ENCODE measurements at regions not wholly inside any gene's neighbourhood (a gene's known extent, or its start where the extent isn't known, plus 50 kb on each side); places are given as distances from the start of the nearest gene placed in this dataset.
A peak's percentile ranks its signal among the peaks of the same experiment; 100 is the strongest.
"Not testable (repeated sequence)": the region's sequence is repeated elsewhere in the genome, so short reads cannot be mapped to it uniquely, and the experiment has no call there.

- DNase-seq (ENCODE audit: low read depth), result no peak
Observed at GRCh38 chr3:77707281-77707680, 667.4 kb downstream of the ROBO2 start.

DNA sequence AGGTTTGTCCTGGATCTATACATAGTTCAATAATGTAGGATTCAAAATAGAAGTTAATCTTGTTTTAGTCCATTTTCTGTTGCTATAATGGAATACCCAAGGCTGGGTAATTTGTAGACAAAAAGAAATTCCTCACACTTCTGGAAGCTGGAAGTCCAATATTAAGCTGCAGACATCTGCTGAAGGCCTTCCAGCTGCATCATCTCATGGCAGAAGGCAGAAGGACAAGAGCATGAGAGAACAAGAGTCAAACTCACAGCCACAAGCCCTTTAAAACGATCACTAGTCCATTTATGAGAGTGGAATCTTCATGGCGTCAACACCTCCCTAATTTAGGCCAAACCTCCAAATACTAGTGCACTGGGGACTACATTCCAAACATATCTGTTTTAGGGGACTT is 669.3 kb downstream of the ROBO2 start:
- no peak for DNase-seq (ENCODE audit: low read depth)

DNA sequence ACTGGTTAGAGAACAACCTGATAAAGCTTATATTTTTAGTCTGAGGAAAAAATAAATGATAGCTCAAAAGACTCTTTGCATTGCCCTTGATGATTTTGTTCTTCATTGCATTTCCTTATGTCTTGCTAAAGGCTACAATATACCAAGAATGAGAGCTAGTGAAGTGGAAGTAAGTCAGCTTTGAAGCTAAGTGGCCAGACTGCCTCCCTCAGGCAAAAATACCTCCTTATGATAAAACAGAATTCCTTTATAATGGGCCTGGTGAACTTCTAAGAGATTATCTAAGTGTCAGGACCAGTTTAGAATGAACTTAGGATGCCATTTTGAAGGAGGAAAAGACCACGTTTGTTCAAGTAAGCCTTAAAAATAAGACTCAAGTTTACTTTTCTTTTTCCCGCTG is 678.4 kb downstream of the ROBO2 start:
- no peak for DNase-seq (ENCODE audit: low read depth)

DNA sequence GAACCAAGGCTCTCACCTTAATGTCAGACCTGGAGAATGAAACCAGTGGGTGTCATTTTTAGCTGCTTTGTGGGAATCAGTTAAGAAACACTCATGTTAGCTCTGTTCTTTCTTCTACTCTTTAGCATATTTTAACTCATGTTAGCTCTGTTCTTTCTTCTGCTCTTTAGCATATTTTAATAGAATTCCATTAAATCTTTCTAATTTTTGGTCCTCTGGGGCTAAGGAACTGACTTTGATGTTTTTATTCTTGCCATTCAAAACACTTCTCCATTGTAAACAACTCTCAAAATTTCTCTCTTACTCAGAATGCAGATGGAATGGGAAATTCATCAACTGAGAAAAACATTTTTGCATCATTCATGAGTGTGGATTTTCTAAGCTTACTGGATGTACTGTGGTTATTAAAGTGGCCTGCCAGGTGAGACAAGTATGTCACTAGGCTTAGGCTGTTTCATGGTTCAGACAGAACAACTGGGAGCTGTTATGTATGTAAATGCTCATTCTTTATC is 680.6 kb downstream of the ROBO2 start:
- DNase-seq (ENCODE audit: low read depth), result no peak

DNA sequence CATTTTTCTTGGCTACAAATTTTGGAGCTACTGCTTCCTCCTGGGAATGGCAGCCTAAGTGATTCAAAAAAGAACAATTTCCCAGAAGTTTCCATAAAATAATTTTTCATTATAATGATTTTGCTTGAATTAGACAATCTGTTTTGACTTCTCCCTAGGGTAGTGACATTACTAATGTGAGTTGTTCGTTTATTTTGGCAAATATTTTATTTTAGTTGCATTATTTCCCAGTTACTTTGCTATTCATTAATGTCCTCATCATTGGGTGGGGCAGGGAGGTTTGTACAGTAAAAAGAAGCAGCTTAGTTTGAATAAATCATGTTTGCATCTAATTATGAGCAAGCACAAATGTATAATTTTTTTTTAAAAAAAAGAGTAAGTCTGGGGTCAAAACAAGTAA is 686.6 kb downstream of the ROBO2 start:
- no peak for DNase-seq (ENCODE audit: low read depth)

DNA sequence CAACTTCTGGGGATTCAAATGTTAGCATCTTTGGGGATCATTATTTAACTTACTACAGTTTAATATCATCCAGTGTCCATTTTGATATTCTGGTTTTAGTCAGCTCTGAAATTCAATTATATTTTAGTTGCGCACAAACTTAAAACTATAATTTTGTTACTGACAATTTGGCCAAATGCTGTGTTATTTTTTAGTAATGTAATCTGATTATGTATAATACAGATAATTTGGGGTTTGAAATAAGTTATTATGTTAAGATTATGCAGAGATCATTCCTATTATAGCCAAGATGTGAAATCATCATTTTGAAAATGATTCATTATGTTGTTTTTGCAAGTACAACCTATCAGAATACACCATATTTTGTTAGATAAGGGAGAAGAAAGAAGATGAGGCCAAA is 706.1 kb downstream of the ROBO2 start:
- DNase-seq (ENCODE audit: low read depth), result no peak

DNA sequence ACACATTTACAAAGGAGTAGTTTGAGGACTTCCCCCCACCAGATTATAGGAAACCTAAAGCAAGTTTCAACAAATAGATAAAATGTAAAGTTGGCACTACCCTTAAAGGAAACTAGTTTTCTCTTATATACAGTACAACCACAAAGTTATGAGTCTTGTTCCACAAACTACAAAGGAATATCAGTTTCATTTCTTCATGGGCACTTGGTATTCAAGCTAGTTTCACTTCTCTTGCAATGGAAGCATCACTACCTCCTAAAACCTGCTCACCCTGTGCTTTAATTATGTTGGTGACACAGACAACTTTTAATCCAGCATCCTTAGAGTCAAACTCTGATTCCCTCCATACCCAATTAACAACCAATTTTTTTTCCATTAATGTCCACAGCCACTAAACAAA is 707.0 kb downstream of the ROBO2 start:
- DNase-seq (ENCODE audit: low read depth), result no peak

- DNase-seq (ENCODE audit: low read depth), result not testable (repeated sequence)
Observed at GRCh38 chr3:77756397-77756975, 716.6 kb downstream of the ROBO2 start.

- no peak for DNase-seq (ENCODE audit: low read depth)
Observed at GRCh38 chr3:77772459-77772858, 732.6 kb downstream of the ROBO2 start.

DNA sequence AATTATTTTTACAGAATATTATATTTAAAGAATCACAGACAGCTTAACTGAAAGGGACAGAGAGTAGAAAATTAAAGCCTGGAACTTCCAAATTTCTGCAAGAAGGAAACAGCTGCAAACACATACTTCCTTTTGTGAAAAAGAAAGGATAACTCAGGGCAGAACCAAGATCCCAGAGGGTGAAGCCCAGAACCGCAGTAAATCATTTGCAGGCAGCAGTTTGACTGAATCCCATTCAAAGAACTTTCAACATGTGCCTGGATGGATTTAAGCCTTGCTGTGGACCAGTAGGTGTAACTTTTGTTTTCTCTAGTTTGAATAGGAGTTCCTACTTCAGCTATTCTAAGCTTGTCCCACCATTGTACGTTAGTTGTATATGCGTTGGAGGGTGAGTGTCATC is 733.2 kb downstream of the ROBO2 start:
- DNase-seq (ENCODE audit: low read depth), result no peak

GRCh38 chr3:77780278-77780996 is 740.5 kb downstream of the ROBO2 start:
- no peak for DNase-seq (ENCODE audit: low read depth)

- DNase-seq (ENCODE audit: low read depth), result peak; percentile 4
Observed at GRCh38 chr3:77786216-77786615, 746.3 kb downstream of the ROBO2 start.

GRCh38 chr3:77795013-77795412 is 755.1 kb downstream of the ROBO2 start:
- no peak for DNase-seq (ENCODE audit: low read depth)

GRCh38 chr3:77799278-77799677 is 759.4 kb downstream of the ROBO2 start:
- DNase-seq (ENCODE audit: low read depth), result no peak

- DNase-seq (ENCODE audit: low read depth), result no peak
Observed at GRCh38 chr3:77800893-77801292, 761.0 kb downstream of the ROBO2 start.

GRCh38 chr3:77807312-77807711 is 767.4 kb downstream of the ROBO2 start:
- no peak for DNase-seq (ENCODE audit: low read depth)

- DNase-seq (ENCODE audit: low read depth), result no peak
Observed at GRCh38 chr3:77814845-77815244, 774.9 kb downstream of the ROBO2 start.

DNA sequence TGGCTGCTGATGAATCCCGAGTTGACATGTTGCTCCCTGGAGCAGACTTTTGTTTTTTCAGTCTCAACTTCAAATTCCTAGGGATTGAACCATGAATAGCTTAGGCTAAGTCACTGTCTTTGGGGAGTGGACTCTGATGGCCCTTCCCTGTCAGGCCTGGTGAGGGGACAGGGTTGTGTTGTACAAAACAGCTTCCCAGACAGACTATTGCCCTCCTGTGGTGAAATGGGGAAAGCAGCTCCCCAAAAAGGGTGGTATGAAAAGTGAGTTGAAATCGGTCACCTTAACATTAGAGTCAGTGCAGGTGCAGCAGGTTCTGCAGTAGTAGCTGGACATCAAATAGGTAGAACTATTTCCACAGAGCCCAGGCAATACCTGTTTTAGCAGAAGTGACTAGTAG is 775.6 kb downstream of the ROBO2 start:
- no peak for DNase-seq (ENCODE audit: low read depth)

DNA sequence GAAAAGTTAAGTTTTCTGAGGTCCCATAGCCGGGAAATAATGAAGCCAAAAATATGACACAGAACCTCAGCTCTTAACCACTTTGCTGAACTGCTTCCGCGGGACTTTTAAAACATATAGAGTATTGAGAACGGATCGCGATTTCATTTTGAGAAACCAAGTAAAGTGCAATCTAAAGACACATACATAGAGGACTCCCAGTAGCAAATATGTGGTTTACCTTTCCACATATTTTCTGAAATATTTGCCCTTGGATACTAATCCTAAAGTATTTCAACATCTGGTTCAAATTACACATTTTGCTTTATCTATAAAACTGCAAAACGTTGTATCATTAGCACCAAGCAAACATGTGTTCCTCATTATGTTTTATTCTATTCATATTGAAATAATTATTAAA is 776.5 kb downstream of the ROBO2 start:
- DNase-seq (ENCODE audit: low read depth), result no peak

DNA sequence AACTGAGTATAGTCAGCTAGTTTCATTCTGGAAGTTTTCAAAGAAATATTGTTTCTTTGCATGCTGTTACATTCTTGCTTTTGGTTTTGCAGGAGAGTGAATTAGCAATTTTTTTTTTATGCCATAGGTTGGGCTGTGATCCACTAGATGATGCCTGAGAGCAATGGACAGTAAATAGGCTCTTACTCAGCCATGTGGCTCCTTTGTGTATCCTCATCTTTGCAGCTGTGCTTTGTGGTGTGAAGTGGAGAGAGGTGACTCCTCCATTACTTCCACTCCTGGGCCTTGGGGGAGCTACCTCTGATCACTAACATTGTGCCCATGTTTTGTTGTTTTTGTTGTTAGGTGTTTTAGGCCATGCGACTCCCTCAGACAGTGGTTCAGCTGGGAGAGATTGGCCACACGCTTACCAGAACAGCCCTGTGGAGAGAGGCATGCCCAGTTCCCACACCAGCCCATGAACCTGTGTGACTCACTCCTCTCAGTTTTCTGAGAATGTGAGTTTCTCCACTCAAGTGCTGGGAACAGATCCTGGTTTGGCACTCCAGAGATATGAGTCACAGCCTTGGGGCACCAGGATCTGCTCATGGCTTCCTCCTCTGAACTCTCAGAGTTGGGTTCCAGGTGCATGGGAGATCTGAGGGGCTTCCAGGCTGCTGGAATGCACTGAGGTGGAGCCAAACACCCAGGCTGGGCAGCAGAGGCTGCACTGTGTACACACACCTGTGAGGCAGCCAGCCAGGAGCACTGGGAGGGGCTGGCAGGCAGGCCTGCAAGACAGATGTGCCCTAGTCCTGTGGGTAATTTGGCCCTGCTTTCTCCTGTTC is 785.3 kb downstream of the ROBO2 start:
- DNase-seq (ENCODE audit: low read depth), result no peak

GRCh38 chr3:77835921-77836320 is 796.0 kb downstream of the ROBO2 start:
- DNase-seq (ENCODE audit: low read depth), result peak; percentile 52

GRCh38 chr3:77837456-77838025 is 797.6 kb downstream of the ROBO2 start:
- no peak for DNase-seq (ENCODE audit: low read depth)
